HK-2 (cell line): ENCODE measurements at regions not wholly inside any gene's neighbourhood (a gene's known extent, or its start where the extent isn't known, plus 50 kb on each side); places are given as distances from the start of the nearest gene placed in this dataset.
"Not testable (repeated sequence)": the region's sequence is repeated elsewhere in the genome, so short reads cannot be mapped to it uniquely, and the experiment has no call there.

Source experiments
- DNase-seq: peaks from one replicate; pipeline ENCODE4 v3.0.0-alpha.2; 2018; ENCODE audit not compliant: unreplicated experiment

- no peak for DNase-seq
These were observed 84.1 kb upstream of the H2AZ1 start for GRCh38 chr4:100034023-100034664.

GRCh38 chr4:100026066-100026465, 76.0 kb upstream of the H2AZ1 start:
- DNase-seq = no peak

- DNase-seq = no peak
These were observed 73.7 kb upstream of the H2AZ1 start for GRCh38 chr4:100023800-100024199.

GRCh38 chr4:100022792-100023222, 72.7 kb upstream of the H2AZ1 start:
- DNase-seq = no peak

GRCh38 chr4:100019821-100020220, 69.7 kb upstream of the H2AZ1 start:
- no peak for DNase-seq

GRCh38 chr4:100017637-100018310, 67.7 kb upstream of the H2AZ1 start:
- no peak for DNase-seq

GRCh38 chr4:100016191-100016590, 66.1 kb upstream of the H2AZ1 start:
- no peak for DNase-seq

- no peak for DNase-seq
These were observed 64.5 kb upstream of the H2AZ1 start for GRCh38 chr4:100014616-100015015.

- DNase-seq = no peak
These were observed 59.4 kb upstream of the H2AZ1 start for GRCh38 chr4:100009490-100009889.

GRCh38 chr4:100008048-100008447, 58.0 kb upstream of the H2AZ1 start:
- DNase-seq = no peak

- not testable (repeated sequence) for DNase-seq
These were observed 56.1 kb upstream of the H2AZ1 start for GRCh38 chr4:100006161-100006560.
